Breast epithelium (tissue), 3 donors: ENCODE measurements at regions not wholly inside any gene's neighbourhood (a gene's known extent, or its start where the extent isn't known, plus 50 kb on each side); places are given as distances from the start of the nearest gene placed in this dataset.

Experiments used
- CTCF ChIP-seq, 3 donors: fragments of 450-650 bp; IDR thresholded peaks; one replicate each; pipeline ENCODE4 v1.5.1; 2016 to 2017; ENCODE audit warnings: antibody characterized with exemption in 3 of 3, mild to moderate bottlenecking in 3 of 3, moderate library complexity in 3 of 3
- POLR2A ChIP-seq: fragments of 450-650 bp; IDR thresholded peaks from one replicate; pipeline ENCODE4 v1.6.1; 2016; ENCODE audit warnings: antibody characterized with exemption, mild to moderate bottlenecking, moderate library complexity
- POLR2AphosphoS5 ChIP-seq, 3 donors: sonication (generic); formaldehyde crosslinking; IDR thresholded peaks; one replicate each; pipeline ENCODE4 v1.6.1; 2017; ENCODE audit warnings: antibody characterized with exemption in 3 of 3

GRCh38 chr1:14017531-14017961 is 317.6 kb downstream of the PRDM2 start:
- TF ChIP-seq CTCF (IDR thresholded peaks at IDR 0.05) = no peak
- TF ChIP-seq POLR2A = no peak
- no peak for TF ChIP-seq POLR2AphosphoS5 (IDR thresholded peaks at IDR 0.05)
